H1 (cell line): ENCODE measurements at regions not wholly inside any gene's neighbourhood (a gene's known extent, or its start where the extent isn't known, plus 50 kb on each side); places are given as distances from the start of the nearest gene placed in this dataset.

ENCODE experiments used
- CTCF ChIA-PET: fragments of 300-600 bp; sonication (Branson Sonifier 250); formaldehyde crosslinking; loops from one replicate; lab custom pipeline; 2021; ENCODE audit not compliant: partially characterized antibody; lab: Charles Lee
- POLR2A ChIA-PET: fragments of 300-600 bp; sonication (Branson Sonifier 250); formaldehyde crosslinking; loops from one replicate; lab custom pipeline; 2021; ENCODE audit warnings: inconsistent platforms; ENCODE audit not compliant: partially characterized antibody; lab: Charles Lee
- DNase-seq, 2 experiments: peaks; one replicate each; pipeline versions ENCODE4 v3.0.0 to v3.0.0-alpha.2; 2010 to 2022; ENCODE audit warnings: low spot score in 2 of 2, low read depth in 1 of 2, mixed read lengths in 1 of 2
- FAIRE-seq: peaks from 2 replicates; lab custom pipeline; 2011; peaks lifted over from hg19 to GRCh38; lab: Jason Lieb, UNC
- H2AFZ ChIP-seq: 2 replicates; pipeline ENCODE4 v1.8.1; 2012; ENCODE audit warnings: low read length, inconsistent platforms
- H2AK5ac ChIP-seq: 2 replicates; pipeline ENCODE4 v1.6.1; 2013; ENCODE audit warnings: low read depth, low read length
- H2BK120ac ChIP-seq: replicated peaks from 2 replicates; pipeline ENCODE3; 2013; ENCODE audit warnings: low read depth, low read length, inconsistent platforms
- H2BK12ac ChIP-seq: 2 replicates; pipeline ENCODE4 v1.6.1; 2013; ENCODE audit warnings: low read depth, low read length
- H2BK15ac ChIP-seq: 2 replicates; pipeline ENCODE4 v1.6.1; 2013; ENCODE audit warnings: low read length
- H2BK20ac ChIP-seq: 2 replicates; pipeline ENCODE4 v1.6.1; 2013; ENCODE audit warnings: low read length
- H2BK5ac ChIP-seq: 2 replicates; pipeline ENCODE4 v1.6.1; 2013; ENCODE audit warnings: low read depth, low read length
- H3K14ac ChIP-seq: 2 replicates; pipeline ENCODE4 v1.6.1; 2013; ENCODE audit warnings: inconsistent platforms; ENCODE audit not compliant: insufficient read length
- H3K18ac ChIP-seq: 2 replicates; pipeline ENCODE4 v1.6.1; 2013; ENCODE audit warnings: low read length; ENCODE audit errors: extremely low read depth
- H3K23ac ChIP-seq: 2 replicates; pipeline ENCODE4 v1.6.1; 2013; ENCODE audit warnings: inconsistent platforms; ENCODE audit not compliant: insufficient read length
- H3K23me2 ChIP-seq: 2 replicates; pipeline ENCODE4 v1.6.1; 2013; ENCODE audit warnings: low read depth, low read length
- H3K27ac ChIP-seq: 2 replicates; pipeline ENCODE4 v1.6.1; 2011; ENCODE audit warnings: low read depth, low read length, inconsistent platforms
- H3K27me3 ChIP-seq, 4 experiments: replicated peaks in 1 of 4; 1 replicate in 1 of 4; 2 replicates in 3 of 4; pipeline versions ENCODE4 v1.6.1 to v1.8.1; 2011 to 2013; ENCODE audit warnings: low read length in 3 of 4, mild to moderate bottlenecking in 3 of 4, inconsistent platforms in 2 of 4, mixed read lengths in 2 of 4, moderate library complexity in 1 of 4; ENCODE audit not compliant: control insufficient read depth in 3 of 4, insufficient read depth in 3 of 4; ENCODE audit errors: extremely low read depth in 1 of 4
- H3K36me3 ChIP-seq, 4 experiments: 2 replicates each; pipeline versions ENCODE4 v1.6.1 to v1.8.1; 2011 to 2013; ENCODE audit warnings: mild to moderate bottlenecking in 4 of 4, low read length in 3 of 4, moderate library complexity in 2 of 4, control low read depth in 1 of 4, inconsistent platforms in 1 of 4; ENCODE audit not compliant: insufficient read depth in 4 of 4, control insufficient read depth in 2 of 4
- H3K4ac ChIP-seq: replicated peaks from 2 replicates; pipeline ENCODE3; 2013; ENCODE audit warnings: low read length, low read depth, mixed read lengths, inconsistent platforms; ENCODE audit not compliant: insufficient read length
- H3K4me1 ChIP-seq, 4 experiments: replicated peaks in 1 of 4; 1 replicate in 1 of 4; 2 replicates in 3 of 4; pipeline versions ENCODE4 v1.6.1 to v1.8.1; 2011 to 2013; ENCODE audit warnings: low read length in 3 of 4, inconsistent platforms in 2 of 4, mixed read lengths in 1 of 4; ENCODE audit not compliant: insufficient read depth in 4 of 4, control insufficient read depth in 3 of 4
- H3K4me2 ChIP-seq, 2 experiments: 2 replicates each; pipeline versions ENCODE4 v1.6.1 to v1.8.1; 2011 to 2013; ENCODE audit warnings: low read depth in 2 of 2, low read length in 2 of 2, control low read depth in 1 of 2, inconsistent platforms in 1 of 2, mild to moderate bottlenecking in 1 of 2; ENCODE audit not compliant: insufficient read depth in 1 of 2
- H3K4me3 ChIP-seq, 4 experiments: fragments of 200-600, 300-600 bp in 1 of 4; sonication (generic), shearing (Covaris generic), sonication (Bioruptor Twin) in 1 of 4; 2 replicates each; pipeline versions ENCODE4 v1.5.1 to v1.8.1; 2011 to 2016; ENCODE audit warnings: low read length in 4 of 4, low read depth in 3 of 4, control low read depth in 2 of 4, inconsistent platforms in 2 of 4, mild to moderate bottlenecking in 2 of 4, mixed read lengths in 1 of 4, moderate library complexity in 1 of 4; ENCODE audit not compliant: insufficient read depth in 2 of 4; ENCODE audit errors: extremely low read depth in 1 of 4
- H3K56ac ChIP-seq: replicated peaks from 2 replicates; pipeline ENCODE3; 2013; ENCODE audit warnings: low read depth, mild to moderate bottlenecking, mixed read lengths, low read length, inconsistent platforms; ENCODE audit not compliant: insufficient read length
- H3K79me1 ChIP-seq: 2 replicates; pipeline ENCODE4 v1.6.1; 2013; ENCODE audit warnings: low read depth, low read length, control low read depth
- H3K79me2 ChIP-seq, 2 experiments: 2 replicates each; pipeline versions ENCODE4 v1.6.1 to v1.8.1; 2012 to 2013; ENCODE audit warnings: low read length in 2 of 2, mild to moderate bottlenecking in 2 of 2, inconsistent platforms in 1 of 2; ENCODE audit not compliant: insufficient read depth in 2 of 2, control insufficient read depth in 1 of 2
- H3K9ac ChIP-seq, 4 experiments: replicated peaks in 1 of 4; 1 replicate in 1 of 4; 2 replicates in 3 of 4; pipeline versions ENCODE4 v1.6.1 to v1.8.1; 2011 to 2013; ENCODE audit warnings: low read depth in 3 of 4, low read length in 3 of 4, control low read depth in 2 of 4, mild to moderate bottlenecking in 2 of 4, moderate library complexity in 2 of 4, inconsistent platforms in 1 of 4; ENCODE audit errors: extremely low read depth in 1 of 4
- H3K9me3 ChIP-seq, 2 experiments: 2 replicates each; pipeline versions ENCODE4 v1.6.1 to v1.8.1; 2012 to 2013; ENCODE audit warnings: mild to moderate bottlenecking in 2 of 2, moderate library complexity in 2 of 2, control low read depth in 1 of 2, inconsistent platforms in 1 of 2, low read depth in 1 of 2, low read length in 1 of 2, mixed read lengths in 1 of 2; ENCODE audit not compliant: insufficient read depth in 2 of 2
- H4K20me1 ChIP-seq, 2 experiments: replicated peaks in 1 of 2; 2 replicates each; pipeline versions ENCODE3 to v1.8.1; 2011 to 2013; ENCODE audit warnings: inconsistent platforms in 2 of 2, low read length in 2 of 2, mild to moderate bottlenecking in 1 of 2; ENCODE audit not compliant: insufficient read depth in 2 of 2, control insufficient read depth in 1 of 2
- H4K5ac ChIP-seq: 2 replicates; pipeline ENCODE4 v1.6.1; 2013; ENCODE audit warnings: low read length, low read depth, mixed read lengths, inconsistent platforms; ENCODE audit not compliant: insufficient read length
- H4K8ac ChIP-seq: 2 replicates; pipeline ENCODE4 v1.8.0; 2013; ENCODE audit warnings: mild to moderate bottlenecking, moderate library complexity, low read length, inconsistent platforms; ENCODE audit not compliant: insufficient read depth; ENCODE audit errors: extremely low read depth
- H4K91ac ChIP-seq: replicated peaks from 2 replicates; pipeline ENCODE3; 2013; ENCODE audit warnings: low read length, mixed read lengths, inconsistent platforms; ENCODE audit not compliant: insufficient read length
- CTBP2 ChIP-seq: IDR thresholded peaks from 2 replicates; pipeline ENCODE4 v1.7.0; 2011; ENCODE audit warnings: borderline replicate concordance, mild to moderate bottlenecking, moderate library complexity, mixed read lengths, low read length; ENCODE audit not compliant: insufficient read depth, insufficient read length
- EGR1 ChIP-seq: IDR thresholded peaks from 2 replicates; pipeline ENCODE4 v1.6.1; 2011; ENCODE audit warnings: low read depth, low read length, borderline replicate concordance
- EP300 ChIP-seq, 2 experiments: IDR thresholded peaks; 1 replicate in 1 of 2; 2 replicates in 1 of 2; pipeline ENCODE4 v1.6.1; 2011 to 2012; ENCODE audit warnings: low read depth in 2 of 2, low read length in 2 of 2, mild to moderate bottlenecking in 2 of 2, borderline replicate concordance in 1 of 2, inconsistent platforms in 1 of 2, moderate library complexity in 1 of 2
- FOSL1 ChIP-seq: IDR thresholded peaks from 2 replicates; pipeline ENCODE4 v1.6.1; 2011; ENCODE audit warnings: mild to moderate bottlenecking, low read depth, low read length, moderate library complexity; ENCODE audit not compliant: insufficient read depth
- KDM1A ChIP-seq: fragments of 200-600, 300-600 bp; sonication (generic); IDR thresholded peaks from 2 replicates; pipeline ENCODE4 v1.7.1; 2016; ENCODE audit warnings: mild to moderate bottlenecking, low read length, borderline replicate concordance
- KDM4A ChIP-seq: IDR thresholded peaks from one replicate; pipeline ENCODE4 v1.7.1; 2012; ENCODE audit warnings: low read depth, mild to moderate bottlenecking, moderate library complexity, low read length, inconsistent platforms; ENCODE audit not compliant: severe bottlenecking
- MAFK ChIP-seq: IDR thresholded peaks from 2 replicates; pipeline ENCODE4 v1.6.1; 2012; ENCODE audit warnings: low read depth, mild to moderate bottlenecking, improper control_type of control experiment, low read length
- NRF1 ChIP-seq: IDR thresholded peaks from 2 replicates; pipeline ENCODE4 v1.6.1; 2011; ENCODE audit warnings: mild to moderate bottlenecking, low read depth, low read length, improper control_type of control experiment
- POLR2A ChIP-seq, 2 experiments: IDR thresholded peaks; 1 replicate in 1 of 2; 2 replicates in 1 of 2; pipeline ENCODE4 v1.6.1; 2011; ENCODE audit warnings: low read depth in 2 of 2, low read length in 2 of 2, mild to moderate bottlenecking in 2 of 2; ENCODE audit errors: control extremely low read depth in 1 of 2
- RNF2 ChIP-seq: fragments of 200-900, 300-1000 bp; sonication (generic); IDR thresholded peaks from 2 replicates; pipeline ENCODE4 v1.7.1; 2016; ENCODE audit warnings: borderline replicate concordance, low read depth, mild to moderate bottlenecking, antibody characterized with exemption, low read length; ENCODE audit not compliant: poor library complexity, severe bottlenecking; ENCODE audit errors: missing control alignments
- SP2 ChIP-seq: IDR thresholded peaks from 2 replicates; pipeline ENCODE4 v1.6.1; 2012; ENCODE audit warnings: mild to moderate bottlenecking, low read length, inconsistent platforms
- TCF12 ChIP-seq: IDR thresholded peaks from 2 replicates; pipeline ENCODE4 v1.6.1; 2011; ENCODE audit warnings: low read depth, mild to moderate bottlenecking, low read length
- YY1 ChIP-seq: IDR thresholded peaks from 2 replicates; pipeline ENCODE4 v1.6.1; 2011; ENCODE audit warnings: low read depth, mild to moderate bottlenecking, low read length
- WGBS, 2 experiments: shearing (Covaris generic) in 1 of 2; methylation state at CpG; one replicate each; pipeline versions ENCODE4 v1.1.6 to v1.1.7; 2013 to 2015; ENCODE audit warnings: low lambda C conversion rate in 2 of 2, mixed read lengths in 2 of 2, inconsistent platforms in 1 of 2, low coverage in 1 of 2, missing lambda C conversion rate in 1 of 2; ENCODE audit not compliant: insufficient replicate concordance in 2 of 2, insufficient coverage in 1 of 2, insufficient read length in 1 of 2; ENCODE audit errors: extremely low coverage in 1 of 2, missing lambda C conversion rate in 1 of 2; 5-methylcytosine and 5-hydroxymethylcytosine counted together
- TF ChIP-seq, protein P1 (sequence below): IDR thresholded peaks from 2 replicates; pipeline ENCODE4 v1.6.1; 2011; ENCODE audit warnings: low read length, improper control_type of control experiment

DNA sequence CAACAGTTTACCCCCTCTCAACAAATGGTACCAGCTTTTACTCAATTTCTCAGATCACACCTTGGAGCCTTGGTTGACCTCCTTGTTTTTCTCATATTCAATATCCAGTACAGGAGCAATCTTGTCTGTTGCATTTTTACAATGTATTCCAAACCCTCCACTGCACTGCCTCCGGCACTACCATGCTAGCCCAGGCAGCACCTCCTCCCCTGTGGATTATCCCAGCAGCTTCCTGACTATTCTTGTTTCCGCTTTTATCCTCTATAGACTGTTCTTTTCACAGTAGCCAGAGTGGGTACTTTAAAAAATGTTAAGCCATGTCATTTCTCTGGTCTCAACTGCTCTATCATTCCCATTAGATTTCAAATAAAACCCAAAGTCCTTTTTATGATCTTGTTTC, 253.4 kb upstream of the GPRIN3 start:
- no peaks in the 10 kb centered on the region for H3K36me3 ChIP-seq
- no peak overlapping the region for H3K23ac ChIP-seq
- no peak overlapping the region for H2AFZ ChIP-seq
- H3K27ac ChIP-seq = no peak overlapping the region
- no peak overlapping the region for H3K4me3 ChIP-seq
- FAIRE-seq (no peak), DNase-seq (no peak)
- H4K91ac ChIP-seq = no peak overlapping the region
- ChIA-PET CTCF (interaction anchor here (0.8 kb wide), 2 partner anchors 18 to 80 kb away, joined by 3 read pairs; no protein-coding TSS in a partner anchor), POLR2A (no interaction called here)
- no peak overlapping the region for H3K14ac ChIP-seq
- H3K56ac ChIP-seq = no peak overlapping the region
- peaks cover 0 to 7% (median 3%) of the 10 kb centered on the region in 4 experiments; a peak in 2 of 7 replicates for H3K4me1 ChIP-seq
- no peak overlapping the region for H4K8ac ChIP-seq
- no peaks in the 10 kb centered on the region for H3K79me1 ChIP-seq
- no peak overlapping the region for H3K4me2 ChIP-seq
- H3K79me2 ChIP-seq = no peaks in the 10 kb centered on the region
- peaks cover 0 to 8% (median 2%) of the 10 kb centered on the region in 4 experiments; a peak in 3 of 7 replicates for H3K27me3 ChIP-seq
- no peak overlapping the region for H3K9ac ChIP-seq
- no peak overlapping the region for H2AK5ac ChIP-seq
- no peaks in the 10 kb centered on the region for H3K23me2 ChIP-seq
- TF ChIP-seq NRF1 (no peak), MAFK (no peak), TCF12 (no peak), KDM4A (no peak), EGR1 (no peak), CTBP2 (no peak), EP300 (IDR thresholded peaks at IDR 0.05; ENCODE audit: borderline replicate concordance in 1 of 2, low read depth in 2 of 2, low read length in 2 of 2) (no peak), FOSL1 (no peak), KDM1A (no peak), SP2 (no peak), RNF2 (no peak), POLR2A (IDR thresholded peaks at IDR 0.05; ENCODE audit: control extremely low read depth in 1 of 2, low read depth in 2 of 2, low read length in 2 of 2) (no peak), YY1 (no peak)
- TF ChIP-seq, protein P1, sequence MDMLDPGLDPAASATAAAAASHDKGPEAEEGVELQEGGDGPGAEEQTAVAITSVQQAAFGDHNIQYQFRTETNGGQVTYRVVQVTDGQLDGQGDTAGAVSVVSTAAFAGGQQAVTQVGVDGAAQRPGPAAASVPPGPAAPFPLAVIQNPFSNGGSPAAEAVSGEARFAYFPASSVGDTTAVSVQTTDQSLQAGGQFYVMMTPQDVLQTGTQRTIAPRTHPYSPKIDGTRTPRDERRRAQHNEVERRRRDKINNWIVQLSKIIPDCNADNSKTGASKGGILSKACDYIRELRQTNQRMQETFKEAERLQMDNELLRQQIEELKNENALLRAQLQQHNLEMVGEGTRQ = no peak
- H2BK15ac ChIP-seq = no peak overlapping the region
- no peak overlapping the region for H2BK12ac ChIP-seq
- H4K5ac ChIP-seq = no peak overlapping the region
- H4K20me1 ChIP-seq = no peaks in the 10 kb centered on the region
- no peaks in the 10 kb centered on the region for H3K9me3 ChIP-seq
- H2BK20ac ChIP-seq = no peak overlapping the region
- H2BK5ac ChIP-seq = no peak overlapping the region
- no peak overlapping the region for H2BK120ac ChIP-seq
- H3K18ac ChIP-seq = no peak overlapping the region
- 81% methylated on average over 2 of the region's 2 CpGs; no CpG with 5 or more reads in 1 of the 2 experiments for WGBS, 2 experiments
- no peak overlapping the region for H3K4ac ChIP-seq
